GM21515 (cell line): ENCODE measurements at regions not wholly inside any gene's neighbourhood (a gene's known extent, or its start where the extent isn't known, plus 50 kb on each side); places are given as distances from the start of the nearest gene placed in this dataset.
A peak's percentile ranks its signal among the peaks of the same experiment; 100 is the strongest.

Experiments used
- ATAC-seq: cut with Tn5 transposase; IDR thresholded peaks from one replicate; pipeline ENCODE4 v1.9.1; 2021; ENCODE audit not compliant: unreplicated experiment

GRCh38 chr2:39513641-39514094, 76.6 kb upstream of the MAP4K3 start:
- ATAC-seq = peak; percentile 81

- no peak for ATAC-seq
Observed at GRCh38 chr2:39514825-39515224, 77.7 kb upstream of the MAP4K3 start.

GRCh38 chr2:39515273-39515896, 78.3 kb upstream of the MAP4K3 start:
- no peak for ATAC-seq

- no peak for ATAC-seq
Observed at GRCh38 chr2:39515897-39516346, 78.8 kb upstream of the MAP4K3 start.

GRCh38 chr2:39516347-39517101, 79.4 kb upstream of the MAP4K3 start:
- ATAC-seq = no peak

- no peak for ATAC-seq
Observed at GRCh38 chr2:39517102-39517436, 80.0 kb upstream of the MAP4K3 start.

- no peak for ATAC-seq
Observed at GRCh38 chr2:39517622-39518021, 80.5 kb upstream of the MAP4K3 start.

GRCh38 chr2:39519886-39520285, 82.8 kb upstream of the MAP4K3 start:
- no peak for ATAC-seq

GRCh38 chr2:39521876-39522517, 84.9 kb upstream of the MAP4K3 start:
- ATAC-seq = no peak

- ATAC-seq = no peak
Observed at GRCh38 chr2:39522518-39522877, 85.4 kb upstream of the MAP4K3 start.

GRCh38 chr2:39523308-39524044, 86.4 kb upstream of the MAP4K3 start:
- no peak for ATAC-seq

GRCh38 chr2:39524061-39524460, 87.0 kb upstream of the MAP4K3 start:
- no peak for ATAC-seq

GRCh38 chr2:39524756-39525635, 87.9 kb upstream of the MAP4K3 start:
- no peak for ATAC-seq

- no peak for ATAC-seq
Observed at GRCh38 chr2:39525636-39526412, 88.7 kb upstream of the MAP4K3 start.

GRCh38 chr2:39528701-39529100, 91.6 kb upstream of the MAP4K3 start:
- no peak for ATAC-seq

GRCh38 chr2:39529836-39530235, 92.8 kb upstream of the MAP4K3 start:
- ATAC-seq = no peak

GRCh38 chr2:39530411-39530866, 93.4 kb upstream of the MAP4K3 start:
- no peak for ATAC-seq

GRCh38 chr2:39531220-39531777, 94.2 kb upstream of the MAP4K3 start:
- ATAC-seq = no peak

- ATAC-seq = no peak
Observed at GRCh38 chr2:39532933-39533332, 95.8 kb upstream of the MAP4K3 start.
